ENCODE measurements at regions not wholly inside any gene's neighbourhood (a gene's known extent, or its start where the extent isn't known, plus 50 kb on each side); places are given as distances from the start of the nearest gene placed in this dataset.

- Histone ChIP-seq H3K27ac (ENCODE audit: low read depth) (no peak overlapping the region), H3K79me2 (replicated peaks; ENCODE audit: insufficient read depth) (no peaks in the 10 kb centered on the region), H3K36me3 (ENCODE audit: insufficient read depth) (no peaks in the 10 kb centered on the region), H4K20me1 (replicated peaks; ENCODE audit: insufficient read depth) (no peaks in the 10 kb centered on the region), H3K4me3 (no peak overlapping the region), H3K9me2 (ENCODE audit: insufficient read depth) (no peaks in the 10 kb centered on the region), H3F3A (replicated peaks; ENCODE audit: low read depth) (no peaks in the 10 kb centered on the region), H2AFZ (no peak overlapping the region), H3K27me3 (ENCODE audit: insufficient read depth) (no peaks in the 10 kb centered on the region), H3K4me1 (ENCODE audit: insufficient read depth) (no peaks in the 10 kb centered on the region), H3K4me2 (no peak overlapping the region)
- no peak for TF ChIP-seq ETS1 (IDR thresholded peaks at IDR 0.05)
- TF ChIP-seq ZNF462 (CRISPR knock-in tag; IDR thresholded peaks at IDR 0.05), result no peak
- TF ChIP-seq ZNF331 (CRISPR knock-in tag; IDR thresholded peaks at IDR 0.05; ENCODE audit: low read depth), result no peak
- peaks cover 4% of the 10 kb centered on the region for H3K27me3 Mint-ChIP-seq (ENCODE audit: insufficient read depth, low read depth, poor library complexity)
- no peak for DNase-seq (ENCODE audit: low spot score)
- no peaks in the 10 kb centered on the region for H3K36me3 Mint-ChIP-seq (ENCODE audit: low read depth)
- no peaks in the 10 kb centered on the region for H3K9me3 Mint-ChIP-seq
- H3K4me1 Mint-ChIP-seq, result peaks cover 2% of the 10 kb centered on the region; the same call in 1 of the 3 replicates
- no peak for ATAC-seq
- no peak overlapping the region for H3K4me3 Mint-ChIP-seq
- no peak overlapping the region for H3K27ac Mint-ChIP-seq
These were observed 225.8 kb upstream of the STEAP1 start for GRCh38 chr7:89928451-89928850.

- Histone ChIP-seq H3K9me2 (ENCODE audit: insufficient read depth) (no peaks in the 10 kb centered on the region), H3K36me3 (ENCODE audit: insufficient read depth) (no peaks in the 10 kb centered on the region), H3K4me3 (no peak overlapping the region), H3K27me3 (ENCODE audit: insufficient read depth) (no peaks in the 10 kb centered on the region), H3K4me2 (no peak overlapping the region), H3K27ac (ENCODE audit: low read depth) (no peak overlapping the region), H3F3A (replicated peaks; ENCODE audit: low read depth) (no peaks in the 10 kb centered on the region), H3K4me1 (ENCODE audit: insufficient read depth) (0 out of 2 replicates have a peak, but pooled peaks cover 2% of the 10 kb centered on the region), H4K20me1 (replicated peaks; ENCODE audit: insufficient read depth) (no peaks in the 10 kb centered on the region), H2AFZ (no peak overlapping the region), H3K79me2 (replicated peaks; ENCODE audit: insufficient read depth) (no peaks in the 10 kb centered on the region)
- no peak overlapping the region for H3K4me3 Mint-ChIP-seq
- DNase-seq (ENCODE audit: low spot score), result no peak
- no peaks in the 10 kb centered on the region for H3K4me1 Mint-ChIP-seq
- H3K27me3 Mint-ChIP-seq (ENCODE audit: insufficient read depth, low read depth, poor library complexity), result peaks cover 3% of the 10 kb centered on the region
- no peak overlapping the region for H3K27ac Mint-ChIP-seq
- no peak for ATAC-seq
- 0 out of 3 replicates have a peak, but pooled peaks cover 3% of the 10 kb centered on the region for H3K9me3 Mint-ChIP-seq
- 0 out of 3 replicates have a peak, but pooled peaks cover 3% of the 10 kb centered on the region for H3K36me3 Mint-ChIP-seq (ENCODE audit: low read depth)
- no peak for TF ChIP-seq ZNF462 (CRISPR knock-in tag; IDR thresholded peaks at IDR 0.05)
These were observed 220.2 kb upstream of the STEAP1 start for GRCh38 chr7:89934101-89934500.
